Hepatocyte (in vitro differentiated cells): ENCODE measurements at regions not wholly inside any gene's neighbourhood (a gene's known extent, or its start where the extent isn't known, plus 50 kb on each side); places are given as distances from the start of the nearest gene placed in this dataset.

Source experiments
- DNase-seq: peaks from one replicate; pipeline ENCODE4 v3.0.0-alpha.2; 2016; ENCODE audit warnings: low spot score
- H2AFZ ChIP-seq: fragments of 200-600 bp; sonication (generic); 2 replicates; pipeline ENCODE4 v1.6.0; 2016; ENCODE audit warnings: antibody characterized with exemption, mild to moderate bottlenecking
- H3K27ac ChIP-seq: fragments of 200-600 bp; sonication (generic); 2 replicates; pipeline ENCODE4 v1.5.1; 2016; ENCODE audit warnings: mild to moderate bottlenecking
- H3K27me3 ChIP-seq: fragments of 200-600 bp; sonication (generic); 2 replicates; pipeline ENCODE4 v1.6.1; 2016
- H3K36me3 ChIP-seq: fragments of 200-600 bp; sonication (generic); replicated peaks from 2 replicates; pipeline ENCODE4 v1.5.1; 2016; ENCODE audit warnings: low read depth; ENCODE audit not compliant: insufficient read depth
- H3K4me1 ChIP-seq: fragments of 200-600 bp; sonication (generic); 2 replicates; pipeline ENCODE4 v1.5.1; 2016; ENCODE audit warnings: mild to moderate bottlenecking, moderate library complexity; ENCODE audit not compliant: insufficient read depth
- H3K4me2 ChIP-seq: fragments of 200-600 bp; sonication (generic); 2 replicates; pipeline ENCODE4 v1.6.0; 2016
- H3K4me3 ChIP-seq: fragments of 200-600 bp; sonication (generic); 2 replicates; pipeline ENCODE4 v1.5.1; 2016; ENCODE audit warnings: mild to moderate bottlenecking
- H3K79me2 ChIP-seq: fragments of 200-600 bp; sonication (generic); 2 replicates; pipeline ENCODE4 v1.6.0; 2017; ENCODE audit warnings: mild to moderate bottlenecking
- H3K9me2 ChIP-seq: fragments of 200-600 bp; sonication (generic); replicated peaks from 2 replicates; pipeline ENCODE4 v1.6.0; 2017; ENCODE audit warnings: mild to moderate bottlenecking; ENCODE audit not compliant: insufficient read depth
- H3K9me3 ChIP-seq: fragments of 200-600 bp; sonication (generic); 2 replicates; pipeline ENCODE4 v1.5.1; 2016; ENCODE audit warnings: low read depth, mild to moderate bottlenecking
- H4K20me1 ChIP-seq: fragments of 200-600 bp; sonication (generic); 2 replicates; pipeline ENCODE4 v1.6.0; 2016; ENCODE audit warnings: mild to moderate bottlenecking; ENCODE audit not compliant: insufficient read depth, poor library complexity, severe bottlenecking
- EZH2 ChIP-seq: fragments of 200-600 bp; sonication (generic); IDR thresholded peaks from 2 replicates; pipeline ENCODE4 v1.6.1; 2016; ENCODE audit warnings: antibody characterized with exemption, mild to moderate bottlenecking, borderline replicate concordance
- EZH2phosphoT487 ChIP-seq: fragments of 200-600 bp; sonication (generic); IDR thresholded peaks from one replicate; pipeline ENCODE4 v1.6.1; 2018; ENCODE audit warnings: antibody characterized with exemption, mild to moderate bottlenecking, low read depth, moderate library complexity; ENCODE audit not compliant: unreplicated experiment, severe bottlenecking
- WGBS: methylation state at CpG from one replicate; pipeline ENCODE4 v1.1.6; 2016; ENCODE audit warnings: low lambda C conversion rate; ENCODE audit errors: missing lambda C conversion rate; 5-methylcytosine and 5-hydroxymethylcytosine counted together
- TF ChIP-seq, protein P1 (sequence below): fragments of 200-600 bp; sonication (generic); IDR thresholded peaks from 2 replicates; pipeline ENCODE4 v1.5.1; 2016; ENCODE audit warnings: antibody characterized with exemption, mild to moderate bottlenecking; ENCODE audit not compliant: poor library complexity

DNA sequence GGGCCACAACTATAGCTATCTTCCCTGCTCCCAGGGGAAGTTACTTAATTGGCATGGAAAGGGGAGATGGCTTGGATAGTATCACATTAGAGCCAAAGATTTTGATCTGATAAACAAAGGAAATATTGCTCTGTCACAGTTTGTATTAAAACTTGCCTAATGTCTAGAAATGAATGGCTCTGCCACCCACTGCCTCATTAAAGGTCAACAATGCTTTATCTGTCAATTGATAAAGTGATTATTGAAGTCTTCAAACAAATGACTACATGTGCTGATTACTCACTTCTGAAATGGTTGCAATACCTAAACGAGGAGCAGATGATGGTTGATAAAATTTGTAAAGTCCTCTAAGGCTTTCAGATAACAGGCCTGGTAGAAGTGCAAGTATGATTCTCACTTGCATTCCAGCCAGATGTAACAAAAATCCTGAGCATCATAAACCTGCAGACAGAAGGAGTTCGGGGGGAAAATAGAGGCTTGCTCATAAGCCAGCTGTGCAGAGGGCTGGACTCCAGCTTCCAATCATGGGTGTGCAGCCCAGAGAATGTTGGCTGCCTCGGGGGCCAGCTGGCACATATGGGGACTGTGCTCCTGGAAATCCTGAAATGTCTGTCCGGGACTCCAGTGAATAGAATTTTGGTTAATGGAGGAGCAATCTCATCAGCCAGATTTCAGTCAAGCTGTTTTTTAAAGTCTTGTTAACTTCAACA is 200.5 kb upstream of the SLC27A6 start:
- H3K4me3 ChIP-seq = no peak overlapping the region
- no peaks in the 10 kb centered on the region for H3K9me2 ChIP-seq
- no peaks in the 10 kb centered on the region for H3K4me1 ChIP-seq
- H3K27ac ChIP-seq = no peak overlapping the region
- no peaks in the 10 kb centered on the region for H3K9me3 ChIP-seq
- H3K36me3 ChIP-seq = no peaks in the 10 kb centered on the region
- H3K27me3 ChIP-seq = no peaks in the 10 kb centered on the region
- H4K20me1 ChIP-seq = no peaks in the 10 kb centered on the region
- WGBS = 40% methylated on average over 4 of the region's 4 CpGs
- no peak for DNase-seq
- no peak overlapping the region for H3K4me2 ChIP-seq
- H3K79me2 ChIP-seq = no peaks in the 10 kb centered on the region
- TF ChIP-seq, protein P1, sequence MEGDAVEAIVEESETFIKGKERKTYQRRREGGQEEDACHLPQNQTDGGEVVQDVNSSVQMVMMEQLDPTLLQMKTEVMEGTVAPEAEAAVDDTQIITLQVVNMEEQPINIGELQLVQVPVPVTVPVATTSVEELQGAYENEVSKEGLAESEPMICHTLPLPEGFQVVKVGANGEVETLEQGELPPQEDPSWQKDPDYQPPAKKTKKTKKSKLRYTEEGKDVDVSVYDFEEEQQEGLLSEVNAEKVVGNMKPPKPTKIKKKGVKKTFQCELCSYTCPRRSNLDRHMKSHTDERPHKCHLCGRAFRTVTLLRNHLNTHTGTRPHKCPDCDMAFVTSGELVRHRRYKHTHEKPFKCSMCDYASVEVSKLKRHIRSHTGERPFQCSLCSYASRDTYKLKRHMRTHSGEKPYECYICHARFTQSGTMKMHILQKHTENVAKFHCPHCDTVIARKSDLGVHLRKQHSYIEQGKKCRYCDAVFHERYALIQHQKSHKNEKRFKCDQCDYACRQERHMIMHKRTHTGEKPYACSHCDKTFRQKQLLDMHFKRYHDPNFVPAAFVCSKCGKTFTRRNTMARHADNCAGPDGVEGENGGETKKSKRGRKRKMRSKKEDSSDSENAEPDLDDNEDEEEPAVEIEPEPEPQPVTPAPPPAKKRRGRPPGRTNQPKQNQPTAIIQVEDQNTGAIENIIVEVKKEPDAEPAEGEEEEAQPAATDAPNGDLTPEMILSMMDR = no peak
- TF ChIP-seq EZH2phosphoT487 = no peak
- no peak for TF ChIP-seq EZH2
- H2AFZ ChIP-seq = no peak overlapping the region

DNA sequence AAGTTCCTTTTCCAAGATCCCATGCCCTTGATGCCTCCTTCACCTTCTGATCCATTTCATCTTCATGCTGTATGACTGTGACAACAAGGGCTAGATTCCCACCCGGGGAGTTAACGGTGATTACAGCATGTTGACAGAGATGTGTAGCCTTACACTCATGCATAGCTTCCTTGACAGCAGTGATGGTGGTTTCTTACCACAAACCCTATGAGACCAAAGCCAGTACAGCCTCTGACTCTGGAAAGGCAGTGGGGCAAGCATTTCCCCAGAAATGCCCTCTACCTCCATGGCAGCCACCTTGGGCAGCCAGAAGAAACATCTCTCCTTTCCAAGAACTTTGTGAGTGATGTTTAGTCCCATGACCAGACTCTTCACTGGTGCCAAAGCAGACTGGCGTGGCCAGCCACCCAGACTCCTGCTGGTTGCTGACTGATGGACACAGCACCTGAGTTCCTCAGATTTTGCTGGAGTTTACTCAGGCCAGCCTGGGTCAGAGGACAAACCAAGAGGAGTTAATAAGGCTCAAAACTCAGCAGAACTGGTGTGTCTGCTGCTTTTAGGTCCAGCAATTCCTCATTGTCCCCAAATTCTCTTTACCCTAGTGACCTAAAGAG is 199.7 kb upstream of the SLC27A6 start:
- Histone ChIP-seq H3K9me3 (no peaks in the 10 kb centered on the region), H3K27ac (no peak overlapping the region), H2AFZ (no peak overlapping the region), H3K36me3 (no peaks in the 10 kb centered on the region), H3K79me2 (no peaks in the 10 kb centered on the region), H3K4me3 (no peak overlapping the region), H3K4me1 (no peaks in the 10 kb centered on the region), H3K4me2 (no peak overlapping the region), H4K20me1 (no peaks in the 10 kb centered on the region), H3K9me2 (no peaks in the 10 kb centered on the region), H3K27me3 (no peaks in the 10 kb centered on the region)
- 96% methylated on average over 3 of the region's 3 CpGs for whole genome bisulfite sequencing
- DNase-seq = no peak
- TF ChIP-seq EZH2 (no peak), EZH2phosphoT487 (no peak)
- TF ChIP-seq, protein P1 = no peak

DNA sequence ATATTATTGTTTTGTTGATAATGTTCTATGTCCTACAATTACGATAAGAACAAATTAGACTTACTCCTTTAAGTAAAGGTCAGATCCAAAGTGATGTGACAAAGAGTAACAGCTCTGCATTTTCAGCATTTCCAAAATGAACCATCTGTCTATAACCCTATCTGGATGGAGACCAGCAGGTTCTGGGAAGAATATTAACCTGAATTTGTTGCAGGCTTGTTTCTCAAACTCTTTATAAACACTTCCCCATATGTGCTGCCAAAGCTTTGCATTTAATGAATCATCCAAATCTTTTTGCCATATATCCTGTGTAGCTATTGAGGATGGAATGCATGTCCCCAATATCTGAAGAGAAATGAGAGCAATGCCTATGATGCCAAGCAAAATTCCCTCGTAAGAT is 198.9 kb upstream of the SLC27A6 start:
- TF ChIP-seq EZH2phosphoT487 (no peak), EZH2 (no peak)
- TF ChIP-seq, protein P1 = no peak
- no peak for DNase-seq
- Histone ChIP-seq H4K20me1 (no peaks in the 10 kb centered on the region), H3K36me3 (no peaks in the 10 kb centered on the region), H3K4me2 (no peak overlapping the region), H3K9me2 (no peaks in the 10 kb centered on the region), H3K4me1 (no peaks in the 10 kb centered on the region), H2AFZ (no peak overlapping the region), H3K4me3 (no peak overlapping the region), H3K27me3 (no peaks in the 10 kb centered on the region), H3K27ac (no peak overlapping the region), H3K9me3 (no peaks in the 10 kb centered on the region), H3K79me2 (no peaks in the 10 kb centered on the region)
- WGBS = 87% methylated on average over 2 of the region's 2 CpGs
